ENCODE measurements at regions not wholly inside any gene's neighbourhood (a gene's known extent, or its start where the extent isn't known, plus 50 kb on each side); places are given as distances from the start of the nearest gene placed in this dataset.

DNA sequence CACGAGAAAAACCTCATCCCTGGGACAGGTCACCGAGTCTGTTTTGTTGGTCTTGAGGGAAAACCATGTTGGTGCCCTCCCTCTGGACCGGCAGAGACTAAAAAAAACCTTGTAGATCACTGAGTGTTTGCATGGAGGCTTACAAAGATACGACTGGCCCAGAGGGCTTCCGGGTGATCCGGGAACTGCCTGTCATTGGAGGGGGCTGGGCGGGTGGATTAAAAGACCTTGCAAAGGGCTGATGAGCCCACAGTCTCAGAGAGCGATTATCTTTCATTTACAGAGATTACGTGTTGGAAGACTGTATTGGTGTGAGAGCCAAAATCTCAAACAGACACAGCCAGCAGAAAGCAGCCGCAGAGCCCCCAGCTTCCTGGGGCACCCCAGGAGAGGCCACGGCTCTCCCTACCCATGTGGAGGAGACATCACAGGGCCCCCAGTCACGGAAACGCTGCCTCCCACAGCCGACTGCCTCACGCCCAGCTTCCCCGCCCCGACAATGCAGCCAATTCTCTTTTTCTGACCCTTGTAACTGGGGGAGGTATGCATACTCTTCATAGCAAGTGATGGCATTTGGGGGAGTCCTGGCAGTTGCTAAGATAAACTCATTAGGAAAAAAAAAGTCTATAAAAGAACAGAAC lies 426.4 kb downstream of the CTTN start:
- no peak for DNase-seq (ENCODE audit: low read depth)

DNA sequence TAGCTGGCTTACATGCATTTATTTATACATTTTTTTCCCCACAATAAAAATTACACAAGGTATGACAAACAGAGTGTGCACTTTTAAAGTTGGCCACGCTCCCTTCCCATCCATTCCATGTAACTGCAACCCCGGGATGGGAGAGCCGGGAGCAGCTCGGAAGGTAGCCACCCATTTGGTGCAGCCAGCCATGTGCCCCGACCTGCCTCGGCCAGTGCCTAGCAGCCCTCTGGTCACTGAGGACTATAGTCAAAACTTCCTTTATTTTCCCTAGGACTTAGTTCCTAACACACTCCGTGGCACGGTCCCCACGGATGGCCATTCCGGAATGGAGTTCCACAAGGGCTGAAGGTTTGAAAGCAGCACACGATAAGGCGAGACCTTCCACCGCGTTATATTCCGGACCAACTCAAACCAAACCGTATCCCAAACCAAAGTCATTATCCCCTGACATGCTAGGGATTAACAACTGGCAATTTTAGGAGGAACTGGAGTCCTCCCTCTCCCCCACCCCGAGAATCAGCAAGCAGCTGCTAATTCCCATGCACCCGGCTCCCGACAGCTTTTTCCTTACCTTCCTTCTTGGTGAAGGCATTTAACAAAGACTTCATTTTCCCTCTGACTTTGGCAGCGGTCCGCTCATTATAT lies 426.4 kb downstream of the SHANK2 start:
- no peak for DNase-seq (ENCODE audit: low read depth)

DNA sequence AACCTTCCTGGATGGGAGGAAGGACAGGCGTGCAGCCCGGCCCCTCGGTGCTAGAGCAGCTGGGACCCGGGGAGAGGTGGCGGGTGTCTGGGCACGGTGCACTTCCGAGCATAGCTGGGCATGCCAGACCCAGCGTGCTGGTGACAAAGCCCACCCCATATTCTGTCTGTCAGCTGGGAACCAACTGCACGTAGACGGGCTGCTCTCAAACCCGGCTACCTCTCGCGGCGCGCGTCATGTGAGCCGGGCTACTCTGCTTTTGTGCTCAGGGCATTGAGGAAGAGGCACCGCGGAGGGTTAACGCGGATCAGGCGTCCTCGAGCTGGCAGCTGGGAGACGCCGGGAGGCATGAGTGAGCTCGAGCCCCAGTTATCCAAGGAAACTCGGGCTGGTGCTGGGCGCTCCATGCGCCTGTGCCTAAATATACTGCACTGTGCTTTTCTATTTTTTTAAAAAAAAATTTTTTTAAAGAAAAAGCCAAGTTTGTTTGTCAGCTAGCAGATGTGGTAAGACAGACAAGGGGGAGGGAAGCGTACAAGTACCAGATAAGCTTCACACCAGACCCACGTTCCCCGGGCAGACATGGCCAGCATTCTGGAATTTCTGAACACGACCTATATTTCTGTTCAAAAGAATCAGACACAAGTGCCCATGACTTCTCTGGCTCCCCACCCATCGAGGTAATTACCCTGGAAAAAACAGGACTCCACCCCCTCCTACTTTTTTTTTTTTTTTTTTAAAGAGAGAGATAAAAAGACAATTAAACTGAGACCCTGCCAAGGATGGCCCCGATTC lies 425.6 kb downstream of the SHANK2 start:
- DNase-seq (ENCODE audit: low read depth), result no peak

DNA sequence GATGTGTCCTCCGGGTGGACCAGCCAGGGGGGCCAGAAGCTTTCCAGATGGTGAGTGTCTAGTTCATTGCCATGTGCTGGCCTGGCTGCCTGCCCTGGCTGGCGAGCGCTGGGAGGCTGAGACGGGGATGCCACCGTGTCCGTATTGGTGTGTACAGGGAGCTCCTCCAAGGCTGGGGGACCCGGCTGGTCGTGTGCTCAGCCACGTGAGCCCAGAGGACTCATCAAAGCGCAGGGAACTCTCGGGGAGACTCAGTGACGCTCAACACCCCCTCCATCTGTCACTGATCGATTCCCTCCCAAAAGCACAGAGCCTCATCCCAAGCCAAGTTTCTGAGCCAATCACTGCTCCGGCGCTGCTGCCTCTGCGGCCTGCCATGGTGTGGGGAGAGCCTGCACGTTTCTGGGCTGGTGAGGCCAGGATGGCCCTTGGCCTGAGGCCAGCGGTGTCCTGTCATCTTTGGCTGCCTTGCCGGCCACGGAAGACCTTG lies 423.7 kb downstream of the SHANK2 start:
- no peak for DNase-seq (ENCODE audit: low read depth)

DNA sequence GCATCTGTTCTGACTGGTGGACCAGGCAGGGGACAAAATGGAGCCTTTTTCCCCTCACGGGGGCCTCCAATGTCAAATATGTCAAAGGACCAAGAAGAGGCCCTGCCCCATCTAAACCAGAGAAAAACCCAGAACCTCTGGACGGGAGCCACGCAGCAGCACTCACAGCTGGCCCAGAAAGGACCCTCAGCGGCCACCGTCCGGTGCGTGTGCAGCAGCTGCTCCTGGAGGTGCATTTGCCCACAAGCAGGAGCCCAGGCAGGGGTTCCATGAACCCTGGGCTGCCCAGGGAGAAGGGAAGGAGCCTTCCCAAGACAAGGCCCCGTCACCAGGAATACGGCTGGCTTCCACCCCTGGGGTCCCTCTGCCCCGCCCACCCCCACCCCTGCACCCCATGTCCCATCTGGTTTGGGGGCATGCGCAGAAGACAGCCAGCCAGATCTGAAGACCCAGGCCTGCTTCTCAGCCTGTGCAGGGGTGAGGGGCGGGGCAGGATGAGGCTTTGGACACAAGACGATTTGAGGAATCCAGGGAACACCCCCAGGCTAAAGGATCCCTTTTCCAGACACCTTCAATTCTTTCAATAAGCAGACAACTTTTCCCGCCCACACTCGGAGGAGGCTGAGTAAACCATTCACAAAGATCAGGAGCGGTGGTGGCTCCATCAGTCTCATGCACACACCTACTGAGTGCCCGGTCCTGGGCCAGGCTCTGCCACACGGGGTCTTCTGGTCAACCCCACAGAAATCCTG lies 423.1 kb downstream of the SHANK2 start:
- DNase-seq (ENCODE audit: low read depth), result no peak

DNA sequence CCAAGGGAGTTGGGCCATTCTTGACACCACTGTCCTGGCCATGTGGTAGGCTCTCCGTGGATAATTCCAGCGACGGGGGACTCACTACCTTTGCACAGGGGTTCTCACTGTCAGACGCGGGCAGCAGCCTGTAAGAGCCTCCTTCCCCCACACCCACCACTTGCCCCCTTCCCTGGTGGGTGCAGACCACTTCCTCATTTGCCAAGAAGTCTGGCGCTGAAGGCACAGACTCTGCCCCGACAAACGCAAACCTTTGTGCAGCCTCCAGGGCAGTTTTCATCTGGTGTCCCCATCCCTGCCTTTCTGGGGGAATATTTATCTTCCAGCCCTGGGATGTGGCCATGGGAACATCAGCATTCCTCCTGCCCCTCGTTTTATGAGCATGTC lies 422.5 kb downstream of the SHANK2 start:
- no peak for DNase-seq (ENCODE audit: low read depth)

DNA sequence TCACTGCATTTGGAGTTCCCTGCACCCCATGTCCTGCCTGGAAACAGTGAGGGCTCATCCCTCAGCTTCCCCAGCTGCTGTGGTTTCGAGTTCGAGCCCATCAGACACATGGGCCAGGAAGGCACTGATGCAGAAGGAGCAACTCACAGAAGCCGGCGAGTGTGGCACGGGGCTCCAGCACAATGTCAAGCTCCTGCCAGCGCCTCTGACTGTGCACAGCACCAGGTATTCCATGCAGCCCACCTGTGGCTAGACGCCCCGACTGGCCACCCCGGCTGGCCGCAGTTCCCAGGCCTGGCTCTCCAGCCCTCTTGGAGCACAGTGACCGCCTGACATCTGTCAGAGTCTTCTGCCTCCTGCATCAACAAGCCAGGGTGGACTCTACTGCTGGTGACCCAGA lies 419.4 kb downstream of the SHANK2 start:
- DNase-seq (ENCODE audit: low read depth), result no peak

DNA sequence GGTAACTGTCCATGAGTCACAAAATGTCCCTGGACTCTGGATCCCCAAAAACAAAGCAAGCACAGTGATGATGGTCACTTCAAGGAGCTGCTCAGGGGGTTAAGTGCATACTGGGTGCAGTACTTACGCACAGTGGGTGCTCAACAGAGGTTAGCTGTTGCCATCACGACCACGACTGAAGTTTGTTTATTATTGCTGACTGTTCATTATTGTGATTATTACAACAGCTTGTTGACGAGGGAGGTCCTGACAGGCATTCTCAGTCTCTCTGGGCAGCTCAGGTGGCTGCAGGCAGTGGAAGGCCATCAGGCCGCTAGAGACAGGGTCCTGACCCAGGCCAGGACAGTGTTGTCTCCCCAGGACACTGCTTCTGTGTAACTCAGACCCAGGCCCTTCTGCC lies 418.8 kb downstream of the SHANK2 start:
- DNase-seq (ENCODE audit: low read depth), result no peak

DNA sequence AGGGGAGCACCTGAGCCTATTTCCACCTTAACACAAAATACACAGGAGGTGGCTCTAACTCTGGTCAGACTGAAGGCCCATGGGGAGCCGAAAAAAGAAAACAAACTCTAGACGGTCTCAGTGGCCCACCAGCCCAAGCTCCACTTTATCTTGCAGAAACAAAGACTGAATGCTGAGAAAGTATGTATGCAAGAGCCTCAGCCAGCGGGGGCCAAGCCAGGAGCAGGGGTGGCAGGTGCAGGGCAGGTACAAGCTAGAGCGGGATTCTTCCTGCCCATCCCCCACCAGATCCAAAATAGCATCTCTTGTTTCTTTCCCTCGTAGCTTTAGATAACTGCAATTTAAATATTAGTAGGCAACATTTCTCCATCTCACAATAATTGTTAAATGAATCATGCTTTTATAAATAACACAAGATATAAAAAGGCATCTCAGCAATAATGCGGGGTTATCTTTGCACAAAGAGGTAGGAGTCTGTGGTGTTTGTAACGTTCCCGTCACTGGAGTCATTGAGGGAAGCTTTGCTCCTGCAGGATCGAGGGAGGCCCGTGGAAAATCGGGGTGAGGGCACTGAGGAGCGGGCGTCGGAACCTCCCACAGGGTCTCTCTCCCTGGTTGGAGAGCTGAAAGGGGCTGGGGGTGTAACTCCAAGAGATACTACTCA lies 418.0 kb downstream of the SHANK2 start:
- no peak for DNase-seq (ENCODE audit: low read depth)

DNA sequence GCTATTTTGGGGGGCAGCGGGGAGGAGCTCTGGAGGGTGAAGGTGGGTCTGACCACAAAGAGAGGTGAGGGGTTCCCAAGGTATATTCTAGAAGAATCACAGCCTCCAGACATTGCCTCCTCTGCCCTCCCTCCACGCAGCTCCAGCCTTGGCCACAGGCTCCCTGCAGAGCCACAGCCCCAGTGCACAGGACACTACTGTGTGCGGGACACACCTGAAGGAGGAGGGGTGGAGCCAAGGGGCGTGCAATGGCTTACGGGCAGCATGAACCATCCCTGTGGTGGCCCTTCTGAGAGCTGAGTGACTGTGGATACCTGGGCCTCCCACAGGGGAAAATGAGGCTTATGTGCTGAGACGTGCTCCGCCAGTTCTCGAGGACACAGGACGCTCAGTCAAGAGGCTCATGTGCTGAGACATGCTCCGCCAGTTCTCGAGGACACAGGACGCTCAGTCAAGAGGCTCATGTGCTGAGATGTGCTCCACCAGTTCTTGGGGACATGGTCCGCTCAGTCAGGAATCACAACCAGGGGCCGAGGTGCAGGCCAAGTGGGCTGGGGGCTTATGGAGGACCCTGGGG lies 417.3 kb downstream of the SHANK2 start:
- DNase-seq (ENCODE audit: low read depth), result no peak

DNA sequence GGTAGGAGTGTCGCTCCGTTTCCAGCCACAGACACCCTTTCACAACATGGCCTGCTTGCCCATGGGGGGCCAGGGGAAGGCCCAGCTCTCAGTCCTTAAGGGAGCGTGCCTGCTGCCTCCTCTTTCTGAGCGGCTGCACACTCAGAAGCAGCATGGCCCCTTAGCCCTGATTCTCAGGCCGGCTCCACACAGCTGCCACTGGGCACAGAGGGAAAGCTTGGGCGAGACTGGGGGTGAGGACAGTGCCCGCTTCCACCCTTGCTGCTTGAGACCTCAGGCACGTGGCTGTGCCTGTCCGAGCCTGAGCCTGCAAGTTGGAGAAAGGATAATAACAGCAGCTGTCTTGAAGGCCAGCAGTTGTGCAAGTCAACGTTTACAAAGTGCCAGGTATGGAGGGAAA lies 416.3 kb downstream of the SHANK2 start:
- DNase-seq (ENCODE audit: low read depth), result no peak

DNA sequence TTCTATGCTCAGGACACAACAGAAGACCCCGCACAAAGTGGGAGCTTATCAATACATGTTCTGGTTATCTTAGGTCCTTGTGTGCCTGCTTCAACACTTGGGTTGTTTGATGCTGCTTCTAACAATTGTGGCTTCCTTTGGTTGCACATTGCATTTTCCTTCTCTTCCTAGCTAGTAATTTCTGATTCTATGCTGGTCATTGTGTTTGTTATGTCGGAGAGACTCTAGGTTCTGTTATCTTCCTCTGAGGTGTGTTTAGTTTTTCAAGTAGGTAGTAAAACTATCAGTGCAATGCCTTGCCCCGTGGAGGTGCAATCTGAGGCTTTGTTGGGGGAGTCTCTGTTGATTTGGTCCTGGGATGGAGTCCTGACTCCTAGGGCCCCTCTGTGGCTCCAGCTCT lies 414.2 kb downstream of the SHANK2 start:
- DNase-seq (ENCODE audit: low read depth), result no peak

DNA sequence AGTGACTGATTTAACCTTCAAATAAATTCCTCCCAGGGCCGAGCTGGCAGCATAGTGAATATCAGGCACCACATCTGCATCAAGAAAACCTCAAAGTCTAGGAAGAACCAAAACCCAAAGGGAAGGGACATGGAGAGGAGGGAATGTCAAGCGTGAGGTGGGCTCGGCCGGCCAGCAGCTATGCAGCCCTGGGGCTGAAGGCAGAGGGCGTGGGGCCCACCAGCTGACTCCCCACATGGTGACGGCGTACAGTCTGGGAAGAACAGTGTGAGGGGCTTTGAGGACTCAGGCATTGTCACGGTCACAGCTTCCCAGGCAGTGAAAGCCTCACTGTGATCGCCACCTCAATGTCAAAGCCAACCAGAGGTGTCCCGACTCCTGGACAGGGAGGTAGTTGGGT lies 412.5 kb downstream of the SHANK2 start:
- no peak for DNase-seq (ENCODE audit: low read depth)

DNA sequence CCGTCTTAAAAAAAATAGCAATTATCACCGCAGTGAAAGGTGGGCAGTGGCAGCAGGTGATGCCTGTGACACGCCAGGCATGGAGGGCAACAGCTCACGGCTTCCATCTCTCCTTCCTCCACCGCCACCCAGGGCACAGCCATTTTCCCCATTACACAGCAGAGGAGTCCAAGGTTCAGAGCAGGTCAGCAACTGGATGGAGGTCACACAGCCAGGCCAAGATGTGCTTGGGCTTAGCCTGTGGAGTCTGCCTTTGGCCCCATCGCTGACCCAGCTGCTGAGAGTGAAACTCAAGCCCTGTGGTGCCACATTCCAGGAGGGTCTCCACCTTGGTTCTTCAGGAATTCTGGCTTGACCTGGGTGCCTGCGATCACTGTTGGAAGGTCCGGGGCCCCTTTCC lies 411.1 kb downstream of the SHANK2 start:
- DNase-seq (ENCODE audit: low read depth), result no peak

DNA sequence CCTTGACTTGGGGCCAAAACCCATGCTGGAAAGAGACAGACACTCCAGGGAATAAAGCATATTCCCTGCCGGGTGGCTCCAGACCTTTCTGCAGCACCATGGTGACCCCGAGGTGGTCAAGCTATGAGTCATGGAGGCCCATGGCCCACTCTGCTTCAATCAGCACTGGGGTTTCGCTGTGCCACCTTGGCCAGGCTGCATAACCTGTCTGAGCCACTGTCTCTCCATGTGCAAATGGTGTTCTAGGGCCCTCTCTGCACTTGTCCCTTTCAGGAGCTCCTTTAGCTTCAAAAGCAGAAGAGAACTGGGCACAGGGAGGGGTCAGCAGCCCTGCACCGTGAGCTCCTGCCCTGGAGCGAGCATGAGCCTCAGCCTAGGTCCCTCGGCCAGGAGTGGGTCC lies 410.1 kb downstream of the SHANK2 start:
- no peak for DNase-seq (ENCODE audit: low read depth)

DNA sequence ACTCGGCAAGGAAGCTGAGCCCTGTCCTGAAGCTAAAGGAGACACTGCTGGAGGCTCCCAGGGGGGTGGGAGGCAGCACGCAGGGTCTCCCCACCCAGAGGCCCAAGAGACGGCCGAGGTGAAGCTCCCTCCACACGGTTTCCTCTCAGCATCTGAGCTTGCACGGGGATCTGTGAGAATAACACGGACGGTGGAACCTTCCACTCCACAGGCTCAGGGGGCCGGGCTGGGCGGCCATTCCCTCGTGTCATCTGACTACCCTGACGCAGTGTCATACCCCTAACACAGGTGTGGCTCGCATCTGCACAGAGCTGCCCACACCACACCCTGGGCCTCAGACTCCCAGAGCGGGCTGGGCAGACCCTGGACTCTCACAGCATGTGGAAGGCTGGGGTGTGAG lies 409.7 kb downstream of the SHANK2 start:
- no peak for DNase-seq (ENCODE audit: low read depth)

DNA sequence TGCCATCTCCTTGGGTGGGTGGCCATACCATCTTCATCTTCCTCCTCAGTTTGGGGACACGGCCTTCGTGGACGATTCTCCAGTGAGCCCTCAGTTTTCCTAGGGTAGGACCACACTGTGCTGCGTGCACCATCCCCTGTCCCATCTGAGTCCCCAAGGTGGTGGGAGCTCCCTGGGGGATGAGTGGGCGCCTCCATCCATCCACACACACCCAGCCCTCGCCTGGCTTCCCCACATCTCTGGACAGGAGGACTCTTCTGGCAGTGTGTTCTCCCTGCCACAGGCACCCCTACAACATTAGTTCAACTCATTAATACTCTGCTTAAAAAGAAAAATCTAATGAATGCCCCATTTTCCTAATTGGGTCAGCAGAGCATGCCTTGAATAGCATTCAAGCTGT lies 408.5 kb downstream of the SHANK2 start:
- DNase-seq (ENCODE audit: low read depth), result no peak

DNA sequence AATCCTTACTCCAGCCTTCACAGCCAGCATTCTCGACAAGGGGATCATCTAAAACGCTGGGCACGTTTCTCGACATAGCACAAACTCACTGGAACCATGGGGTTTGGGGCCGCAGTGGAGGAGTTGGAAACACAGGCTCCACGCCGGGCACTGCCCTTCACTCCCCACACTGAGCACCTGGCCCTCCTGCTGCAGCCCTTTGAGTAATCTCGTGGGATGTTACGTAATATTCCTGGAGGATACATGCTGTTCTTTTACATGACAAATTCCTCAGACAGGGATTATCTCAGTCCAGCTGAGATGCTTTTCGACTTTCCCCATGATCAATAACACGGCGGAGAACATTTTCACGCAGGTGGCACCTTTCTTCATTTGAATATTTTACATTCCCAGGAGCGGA lies 408.0 kb downstream of the SHANK2 start:
- DNase-seq (ENCODE audit: low read depth), result no peak

DNA sequence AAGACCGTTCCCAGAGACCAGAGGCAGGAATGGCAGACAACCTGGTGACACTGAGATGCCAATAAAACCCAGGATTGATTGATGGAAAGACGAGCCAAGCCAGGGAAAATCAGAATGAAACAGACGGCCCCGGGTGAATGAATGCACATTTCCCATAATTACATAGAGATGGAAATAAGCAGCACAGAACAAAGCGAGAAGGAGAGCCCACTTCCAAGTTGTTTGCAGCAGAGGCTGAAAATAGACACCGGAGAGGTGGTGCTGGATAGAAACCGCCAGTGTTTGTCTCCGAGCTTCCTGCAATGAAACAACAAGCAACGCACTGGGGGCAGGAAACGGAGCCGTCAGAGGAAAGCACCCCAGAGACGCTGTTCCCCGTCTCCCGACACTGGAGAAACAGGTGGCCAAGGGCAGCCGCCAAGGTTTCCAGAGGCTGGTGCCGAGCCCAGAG lies 406.8 kb downstream of the SHANK2 start:
- no peak for DNase-seq (ENCODE audit: low read depth)

DNA sequence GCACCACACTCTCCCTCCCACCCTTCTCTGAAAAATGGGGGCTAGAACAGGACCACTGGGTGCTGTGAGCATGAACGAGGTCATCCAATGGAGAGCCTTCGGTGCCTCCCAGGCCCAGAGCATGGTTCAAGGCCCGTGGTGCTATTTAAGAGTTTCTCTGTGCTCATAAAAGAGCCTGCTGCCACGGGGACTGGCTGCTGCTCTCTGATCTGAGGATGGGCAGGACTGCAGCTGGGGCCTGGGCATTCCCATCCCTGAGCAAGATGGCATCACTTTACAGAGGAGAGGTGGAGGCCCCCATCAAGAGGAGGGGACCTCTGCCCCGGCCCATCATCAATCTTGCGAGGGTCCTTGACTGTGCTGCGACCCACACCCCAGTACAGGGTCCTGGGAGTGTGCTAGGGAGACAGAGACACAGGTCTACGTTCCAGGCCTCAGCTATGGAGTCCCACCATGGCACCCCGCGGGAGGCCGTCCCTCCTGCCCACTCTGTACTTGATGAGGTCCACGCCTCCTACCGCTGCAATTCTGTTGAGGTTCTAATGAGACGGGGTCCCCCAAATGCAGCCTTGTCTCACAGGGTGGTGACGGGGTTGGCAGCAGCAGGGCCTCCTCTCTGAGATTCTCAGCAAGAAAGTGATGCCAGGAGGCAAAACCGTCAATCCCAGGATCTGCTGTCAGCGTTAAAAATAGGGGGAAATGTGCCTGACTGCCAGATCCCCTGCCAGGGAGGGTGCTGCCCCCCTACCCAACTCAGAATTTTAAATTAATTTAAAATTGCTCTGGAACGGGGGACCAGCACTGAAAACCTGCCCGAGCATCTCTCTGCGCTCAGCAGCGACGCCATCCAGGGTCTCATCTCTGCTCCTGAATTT lies 405.4 kb downstream of the SHANK2 start:
- no peak for DNase-seq (ENCODE audit: low read depth)
